ENCODE measurements at regions not wholly inside any gene's neighbourhood (a gene's known extent, or its start where the extent isn't known, plus 50 kb on each side); places are given as distances from the start of the nearest gene placed in this dataset.

GRCh38 chr11:110837603-110838002 is 125.4 kb upstream of the ARHGAP20 start:
- Histone ChIP-seq H3K4me1 (no peaks in the 10 kb centered on the region), H3K27ac (no peak overlapping the region), H3K36me3 (no peaks in the 10 kb centered on the region), H3K4me3 (no peak overlapping the region), H3K27me3 (no peaks in the 10 kb centered on the region), H3K9me3 (no peaks in the 10 kb centered on the region)
- TF ChIP-seq CTCF (IDR thresholded peaks at IDR 0.05) = no peak
- no peak for TF ChIP-seq POLR2A (IDR thresholded peaks at IDR 0.05)
- no peak for DNase-seq

GRCh38 chr11:110835106-110835505 is 122.9 kb upstream of the ARHGAP20 start:
- no peaks in the 10 kb centered on the region for H3K9me3 ChIP-seq
- no peaks in the 10 kb centered on the region for H3K27me3 ChIP-seq
- DNase-seq = no peak
- H3K36me3 ChIP-seq = no peaks in the 10 kb centered on the region
- no peaks in the 10 kb centered on the region for H3K4me1 ChIP-seq
- TF ChIP-seq CTCF (IDR thresholded peaks at IDR 0.05) (no peak), POLR2A (IDR thresholded peaks at IDR 0.05) (no peak)
- H3K27ac ChIP-seq = no peak overlapping the region
- H3K4me3 ChIP-seq = no peak overlapping the region

GRCh38 chr11:110833033-110833484 is 120.8 kb upstream of the ARHGAP20 start:
- no peak overlapping the region for H3K4me3 ChIP-seq
- H3K4me1 ChIP-seq = no peaks in the 10 kb centered on the region
- DNase-seq = no peak
- TF ChIP-seq POLR2A (IDR thresholded peaks at IDR 0.05) = no peak
- no peak overlapping the region for H3K27ac ChIP-seq
- no peaks in the 10 kb centered on the region for H3K27me3 ChIP-seq
- no peaks in the 10 kb centered on the region for H3K36me3 ChIP-seq
- no peaks in the 10 kb centered on the region for H3K9me3 ChIP-seq

- TF ChIP-seq POLR2A (IDR thresholded peaks at IDR 0.05) (no peak), CTCF (IDR thresholded peaks at IDR 0.05) (no peak)
- Histone ChIP-seq H3K4me1 (no peaks in the 10 kb centered on the region), H3K9me3 (no peaks in the 10 kb centered on the region)
Observed at GRCh38 chr11:110832539-110832938, 120.3 kb upstream of the ARHGAP20 start.

GRCh38 chr11:110832080-110832479 is 119.8 kb upstream of the ARHGAP20 start:
- Histone ChIP-seq H3K27me3 (no peaks in the 10 kb centered on the region), H3K9me3 (no peaks in the 10 kb centered on the region), H3K27ac (no peak overlapping the region), H3K4me3 (no peak overlapping the region), H3K4me1 (no peaks in the 10 kb centered on the region), H3K36me3 (no peaks in the 10 kb centered on the region)
- DNase-seq = no peak
- TF ChIP-seq CTCF (IDR thresholded peaks at IDR 0.05) (no peak), POLR2A (IDR thresholded peaks at IDR 0.05) (no peak)

More at GRCh38 chr11:110832539-110832938, 120.3 kb upstream of the ARHGAP20 start:
- DNase-seq = no peak
- Histone ChIP-seq H3K36me3 (no peaks in the 10 kb centered on the region), H3K4me3 (no peak overlapping the region), H3K27ac (no peak overlapping the region), H3K27me3 (no peaks in the 10 kb centered on the region)

- TF ChIP-seq POLR2A (IDR thresholded peaks at IDR 0.05) (no peak), CTCF (IDR thresholded peaks at IDR 0.05) (no peak)
- H3K9me3 ChIP-seq = no peaks in the 10 kb centered on the region
- H3K36me3 ChIP-seq = no peaks in the 10 kb centered on the region
- DNase-seq = no peak
- H3K4me1 ChIP-seq = no peaks in the 10 kb centered on the region
- no peaks in the 10 kb centered on the region for H3K27me3 ChIP-seq
- H3K27ac ChIP-seq = no peak overlapping the region
- H3K4me3 ChIP-seq = no peak overlapping the region
Observed at GRCh38 chr11:110830747-110831146, 118.5 kb upstream of the ARHGAP20 start.
